K562 (cell line): ENCODE measurements at regions not wholly inside any gene's neighbourhood (a gene's known extent, or its start where the extent isn't known, plus 50 kb on each side); places are given as distances from the start of the nearest gene placed in this dataset.

ENCODE experiments used
- ATAC-seq: fragments of 200-7000 bp; cut with Tn5 transposase; 3 replicates; pipeline ENCODE4 v1.9.1; 2020; ENCODE audit warnings: moderate library complexity
- BruUV-seq: library from RNA; stranded (reverse); fragments of 400-500 nt; replicated peaks from 2 replicates; lab custom pipeline; 2021; lab: Mats Ljungman, UMichigan
- CTCF ChIA-PET: fragments of 300-600 bp; formaldehyde crosslinking; extraction: SDS; loops from one replicate; lab custom pipeline; 2021; ENCODE audit warnings: low intra/inter-chr PET ratio; lab: Yijun Ruan, JAX
- POLR2A ChIA-PET: fragments of 300-600, 350-650 bp; sonication (Branson Sonifier 250); formaldehyde crosslinking; extraction: SDS; loops from one replicate; lab custom pipeline; 2021; ENCODE audit warnings: antibody characterized with exemption, inconsistent platforms; lab: Yijun Ruan, JAX
- DNase-seq, 4 experiments: peaks; one replicate each; pipeline versions ENCODE4 v3.0.0 to v3.0.0-alpha.2; 2011 to 2018; ENCODE audit warnings: low spot score in 3 of 4, mixed read lengths in 3 of 4; ENCODE audit errors: extremely low read depth in 1 of 4
- FAIRE-seq: peaks from 2 replicates; lab custom pipeline; 2011; peaks lifted over from hg19 to GRCh38; lab: Jason Lieb, UNC
- H2AFZ ChIP-seq: 2 replicates; pipeline ENCODE4 v1.6.0; 2011; ENCODE audit warnings: low read depth, low read length, control low read depth, inconsistent platforms
- H3K27ac ChIP-seq: fragments of 200-600 bp; 3 replicates; pipeline ENCODE4 v1.8.0; 2011; ENCODE audit warnings: low read depth, mild to moderate bottlenecking, control low read depth, inconsistent platforms, low read length, moderate library complexity, mixed read lengths; ENCODE audit errors: extremely low read depth
- H3K27me3 ChIP-seq, 2 experiments: fragments of 300-600 bp in 1 of 2; 2 replicates in 1 of 2; 3 replicates in 1 of 2; pipeline versions ENCODE4 v1.6.0 to v1.8.0; 2011; ENCODE audit warnings: inconsistent platforms in 2 of 2, low read length in 2 of 2, mild to moderate bottlenecking in 1 of 2, mixed read lengths in 1 of 2, moderate library complexity in 1 of 2; ENCODE audit not compliant: control insufficient read depth in 2 of 2, insufficient read depth in 2 of 2
- H3K36me3 ChIP-seq: fragments of 300-600 bp; 3 replicates; pipeline ENCODE4 v1.8.0; 2011; ENCODE audit warnings: mild to moderate bottlenecking, low read length, inconsistent platforms; ENCODE audit not compliant: control insufficient read depth, insufficient read depth
- H3K4me1 ChIP-seq, 2 experiments: fragments of 200-600 bp in 1 of 2; replicated peaks in 1 of 2; 2 replicates in 1 of 2; 3 replicates in 1 of 2; pipeline versions ENCODE4 v1.5.1 to v1.8.0; 2011; ENCODE audit warnings: inconsistent platforms in 2 of 2, low read length in 2 of 2, mild to moderate bottlenecking in 1 of 2, mixed read lengths in 1 of 2, moderate library complexity in 1 of 2; ENCODE audit not compliant: control insufficient read depth in 2 of 2, insufficient read depth in 2 of 2
- H3K4me2 ChIP-seq: 2 replicates; pipeline ENCODE4 v1.6.1; 2011; ENCODE audit warnings: low read length, control low read depth, inconsistent platforms, mixed read lengths; ENCODE audit not compliant: insufficient read depth
- H3K4me3 ChIP-seq: fragments of 200-600 bp; sonication (generic), shearing (Covaris generic); 2 replicates; pipeline ENCODE4 v1.5.1; 2016; ENCODE audit warnings: control low read depth, inconsistent platforms
- H3K79me2 ChIP-seq: fragments of 200-600 bp; 3 replicates; pipeline ENCODE4 v1.8.0; 2011; ENCODE audit warnings: low read length, inconsistent platforms; ENCODE audit not compliant: control insufficient read depth, insufficient read depth
- H3K9ac ChIP-seq, 2 experiments: 2 replicates each; pipeline versions ENCODE4 v1.6.0 to v1.6.1; 2011; ENCODE audit warnings: low read depth in 2 of 2, low read length in 2 of 2, control low read depth in 1 of 2, inconsistent platforms in 1 of 2, mild to moderate bottlenecking in 1 of 2, mixed read lengths in 1 of 2; ENCODE audit not compliant: insufficient read depth in 1 of 2
- H3K9me1 ChIP-seq: one replicate; pipeline ENCODE4 v1.6.0; 2011; ENCODE audit warnings: inconsistent platforms, mild to moderate bottlenecking, low read length, moderate library complexity; ENCODE audit not compliant: control insufficient read depth, insufficient read depth
- H3K9me3 ChIP-seq: replicated peaks from 2 replicates; pipeline ENCODE4 v1.5.1; 2011; ENCODE audit warnings: low read depth, low read length, inconsistent platforms; ENCODE audit not compliant: control insufficient read depth, insufficient read depth
- H4K20me1 ChIP-seq: replicated peaks from 2 replicates; pipeline ENCODE4 v1.6.1; 2011; ENCODE audit warnings: low read length, inconsistent platforms, mixed read lengths; ENCODE audit not compliant: control insufficient read depth, insufficient read depth
- CEBPB ChIP-seq: fragments of 450-650 bp; IDR thresholded peaks from 2 replicates; pipeline ENCODE4 v1.6.1; 2016; ENCODE audit warnings: missing genetic modification characterization, missing compliant biosample characterization
- ESRRA ChIP-seq: fragments of 450-650 bp; IDR thresholded peaks from 2 replicates; pipeline ENCODE4 v1.6.1; 2014; ENCODE audit warnings: low read depth, mild to moderate bottlenecking, moderate library complexity, borderline replicate concordance
- MAZ ChIP-seq, 2 experiments: fragments of 450-650 bp in 1 of 2; sonication (generic) in 1 of 2; formaldehyde crosslinking; IDR thresholded peaks in 1 of 2; conservative IDR thresholded peaks in 1 of 2; 2 replicates each; pipeline versions ENCODE4 v1.4.0 to v1.5.0; 2020; ENCODE audit warnings: mild to moderate bottlenecking in 1 of 2, missing genetic modification reagents in 1 of 2
- MECOM ChIP-seq: fragments of 250-450 bp; sonication (Bioruptor Pico); IDR thresholded peaks from 2 replicates; pipeline ENCODE4 v1.8.0; 2022; ENCODE audit warnings: inconsistent platforms
- OTX1 ChIP-seq: fragments of 450-650 bp; formaldehyde crosslinking; IDR thresholded peaks from 2 replicates; pipeline ENCODE4 v1.4.0; 2022; ENCODE audit warnings: mild to moderate bottlenecking
- PTTG1 ChIP-seq: fragments of 450-650 bp; IDR thresholded peaks from 2 replicates; pipeline ENCODE4 v1.6.1; 2016; ENCODE audit warnings: low read depth, mild to moderate bottlenecking, missing genetic modification characterization, missing compliant biosample characterization
- SRSF3 ChIP-seq: fragments of 200-400 bp; formaldehyde crosslinking; IDR thresholded peaks from 2 replicates; pipeline ENCODE4 v1.6.1; 2016; ENCODE audit warnings: mild to moderate bottlenecking, low read length, moderate library complexity; ENCODE audit not compliant: insufficient read depth
- WGBS: fragments of 100-300 bp; shearing (Covaris generic); methylation state at CpG from one replicate; pipeline ENCODE4 v1.1.6; 2016; ENCODE audit warnings: low coverage, mixed read lengths; ENCODE audit not compliant: insufficient coverage; ENCODE audit errors: missing lambda C conversion rate; 5-methylcytosine and 5-hydroxymethylcytosine counted together
- in situ Hi-C: fragments of 300-500 bp; cut with MboI; formaldehyde crosslinking; loops from 4 replicates; pipeline ENCODE4 v1.15.0; 2018; ENCODE audit warnings: inconsistent platforms, mixed read lengths
- intact Hi-C: fragments of 100-400 bp; cut with micrococcal nuclease; formaldehyde crosslinking; loops from 2 replicates; pipeline ENCODE4 v1.14.2; 2022
- TF ChIP-seq, protein P1 (sequence below): sonication (generic); IDR thresholded peaks from 2 replicates; pipeline ENCODE4 v1.6.1; 2016
- TF ChIP-seq, protein P2 (sequence below): fragments of 450-650 bp; IDR thresholded peaks from 2 replicates; pipeline ENCODE4 v1.6.1; 2017; ENCODE audit warnings: antibody characterized with exemption, mild to moderate bottlenecking
- TF ChIP-seq, protein P3 (sequence below): fragments of 450-650 bp; formaldehyde crosslinking; IDR thresholded peaks from 2 replicates; pipeline ENCODE4 v1.4.0; 2020; ENCODE audit warnings: mild to moderate bottlenecking

DNA sequence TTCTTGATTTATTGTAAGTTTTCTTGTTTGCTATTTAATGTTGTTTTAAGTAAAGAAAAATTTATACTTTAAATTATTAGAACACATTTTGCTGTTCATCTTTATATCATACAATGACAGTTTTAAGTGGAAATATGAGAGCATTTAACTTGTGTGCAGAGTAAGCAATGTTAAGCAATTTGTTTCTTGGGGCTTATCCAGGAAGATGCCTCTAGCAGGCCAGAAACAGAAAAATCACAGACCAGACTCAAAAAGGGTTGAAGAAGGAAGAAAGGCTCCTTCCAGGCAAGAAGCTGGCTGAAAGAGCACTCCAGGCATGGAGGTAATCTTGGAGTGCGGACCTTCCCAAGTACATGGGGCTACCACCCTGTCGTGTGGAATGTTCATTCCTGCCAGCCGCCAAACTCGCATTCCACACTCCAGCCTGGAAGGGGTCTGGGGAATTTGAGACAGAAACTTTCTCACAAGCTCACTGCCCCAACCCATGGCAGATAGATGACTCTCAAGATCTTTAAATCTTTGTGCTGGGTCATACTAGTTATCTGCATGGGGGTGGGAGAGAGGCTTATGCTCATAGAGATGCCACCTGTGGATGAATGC, 1521.3 kb upstream of the AGA start:
- H2AFZ ChIP-seq, result no peak overlapping the region
- ChIA-PET POLR2A (no interaction called here), CTCF (no interaction called here)
- ATAC-seq (no peak), DNase-seq (no peak), FAIRE-seq (no peak)
- H3K4me3 ChIP-seq, result no peak overlapping the region
- no peak overlapping the region for H3K9ac ChIP-seq
- no peaks in the 10 kb centered on the region for H3K36me3 ChIP-seq
- no peaks in the 10 kb centered on the region for H4K20me1 ChIP-seq
- BruUV-seq, result no TSS peak
- H3K9me3 ChIP-seq, result no peaks in the 10 kb centered on the region
- in situ Hi-C loops (no loop called here), intact Hi-C loops (no loop called here)
- no peaks in the 10 kb centered on the region for H3K79me2 ChIP-seq
- 0% methylated on average over 4 of the region's 4 CpGs for WGBS
- no peak overlapping the region for H3K4me2 ChIP-seq
- no peak for TF ChIP-seq MECOM (CRISPR knock-in tag)
- no peak for TF ChIP-seq SRSF3
- TF ChIP-seq, protein P1, sequence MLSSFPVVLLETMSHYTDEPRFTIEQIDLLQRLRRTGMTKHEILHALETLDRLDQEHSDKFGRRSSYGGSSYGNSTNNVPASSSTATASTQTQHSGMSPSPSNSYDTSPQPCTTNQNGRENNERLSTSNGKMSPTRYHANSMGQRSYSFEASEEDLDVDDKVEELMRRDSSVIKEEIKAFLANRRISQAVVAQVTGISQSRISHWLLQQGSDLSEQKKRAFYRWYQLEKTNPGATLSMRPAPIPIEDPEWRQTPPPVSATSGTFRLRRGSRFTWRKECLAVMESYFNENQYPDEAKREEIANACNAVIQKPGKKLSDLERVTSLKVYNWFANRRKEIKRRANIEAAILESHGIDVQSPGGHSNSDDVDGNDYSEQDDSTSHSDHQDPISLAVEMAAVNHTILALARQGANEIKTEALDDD, result no peak
- no peaks in the 10 kb centered on the region for H3K27me3 ChIP-seq
- no peaks in the 10 kb centered on the region for H3K4me1 ChIP-seq
- H3K9me1 ChIP-seq, result no peaks in the 10 kb centered on the region
- no peak overlapping the region for H3K27ac ChIP-seq

DNA sequence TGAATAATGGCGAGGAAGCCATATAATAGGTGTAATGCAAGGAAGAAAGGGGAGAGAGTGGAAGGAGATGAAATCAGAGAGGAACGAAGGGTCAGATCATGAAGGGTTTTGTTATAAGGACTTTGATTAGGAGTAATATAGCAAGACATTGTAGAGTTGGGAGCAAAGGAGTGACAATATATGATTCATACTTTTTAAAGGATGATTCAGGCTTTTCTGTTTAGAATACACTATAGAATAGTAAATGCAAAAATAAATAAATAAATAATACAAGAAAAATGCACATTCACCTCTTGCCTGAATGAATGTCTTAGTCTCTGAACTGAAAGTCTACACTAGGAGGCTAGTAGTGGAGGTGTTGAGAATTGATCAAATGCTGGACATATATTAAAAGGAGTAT, 1524.4 kb upstream of the AGA start:
- BruUV-seq, result no TSS peak
- no peak overlapping the region for H3K27ac ChIP-seq
- H3K9me1 ChIP-seq, result no peaks in the 10 kb centered on the region
- in situ Hi-C loops, result no loop called here
- H3K4me3 ChIP-seq, result no peak overlapping the region
- no peaks in the 10 kb centered on the region for H3K36me3 ChIP-seq
- no peak for DNase-seq
- no peak for ATAC-seq
- H2AFZ ChIP-seq, result no peak overlapping the region
- H3K79me2 ChIP-seq, result no peaks in the 10 kb centered on the region
- WGBS, result 0% methylated on average over 1 of the region's 2 CpGs
- no peak overlapping the region for H3K4me2 ChIP-seq
- no peaks in the 10 kb centered on the region for H4K20me1 ChIP-seq
- H3K9ac ChIP-seq, result no peak overlapping the region
- no peaks in the 10 kb centered on the region for H3K4me1 ChIP-seq
- no peaks in the 10 kb centered on the region for H3K27me3 ChIP-seq
- FAIRE-seq, result no peak
- POLR2A ChIA-PET, result no interaction called here
- intact Hi-C loops, result no loop called here
- no peaks in the 10 kb centered on the region for H3K9me3 ChIP-seq
- CTCF ChIA-PET, result no interaction called here
- TF ChIP-seq PTTG1, result no peak
- no peak for TF ChIP-seq ESRRA
- no peak for TF ChIP-seq MAZ (CRISPR knock-in tag; conservative IDR thresholded peaks at IDR 0.05 in 1 of 2, IDR thresholded peaks at IDR 0.05 in 1 of 2)
- TF ChIP-seq, protein P2, sequence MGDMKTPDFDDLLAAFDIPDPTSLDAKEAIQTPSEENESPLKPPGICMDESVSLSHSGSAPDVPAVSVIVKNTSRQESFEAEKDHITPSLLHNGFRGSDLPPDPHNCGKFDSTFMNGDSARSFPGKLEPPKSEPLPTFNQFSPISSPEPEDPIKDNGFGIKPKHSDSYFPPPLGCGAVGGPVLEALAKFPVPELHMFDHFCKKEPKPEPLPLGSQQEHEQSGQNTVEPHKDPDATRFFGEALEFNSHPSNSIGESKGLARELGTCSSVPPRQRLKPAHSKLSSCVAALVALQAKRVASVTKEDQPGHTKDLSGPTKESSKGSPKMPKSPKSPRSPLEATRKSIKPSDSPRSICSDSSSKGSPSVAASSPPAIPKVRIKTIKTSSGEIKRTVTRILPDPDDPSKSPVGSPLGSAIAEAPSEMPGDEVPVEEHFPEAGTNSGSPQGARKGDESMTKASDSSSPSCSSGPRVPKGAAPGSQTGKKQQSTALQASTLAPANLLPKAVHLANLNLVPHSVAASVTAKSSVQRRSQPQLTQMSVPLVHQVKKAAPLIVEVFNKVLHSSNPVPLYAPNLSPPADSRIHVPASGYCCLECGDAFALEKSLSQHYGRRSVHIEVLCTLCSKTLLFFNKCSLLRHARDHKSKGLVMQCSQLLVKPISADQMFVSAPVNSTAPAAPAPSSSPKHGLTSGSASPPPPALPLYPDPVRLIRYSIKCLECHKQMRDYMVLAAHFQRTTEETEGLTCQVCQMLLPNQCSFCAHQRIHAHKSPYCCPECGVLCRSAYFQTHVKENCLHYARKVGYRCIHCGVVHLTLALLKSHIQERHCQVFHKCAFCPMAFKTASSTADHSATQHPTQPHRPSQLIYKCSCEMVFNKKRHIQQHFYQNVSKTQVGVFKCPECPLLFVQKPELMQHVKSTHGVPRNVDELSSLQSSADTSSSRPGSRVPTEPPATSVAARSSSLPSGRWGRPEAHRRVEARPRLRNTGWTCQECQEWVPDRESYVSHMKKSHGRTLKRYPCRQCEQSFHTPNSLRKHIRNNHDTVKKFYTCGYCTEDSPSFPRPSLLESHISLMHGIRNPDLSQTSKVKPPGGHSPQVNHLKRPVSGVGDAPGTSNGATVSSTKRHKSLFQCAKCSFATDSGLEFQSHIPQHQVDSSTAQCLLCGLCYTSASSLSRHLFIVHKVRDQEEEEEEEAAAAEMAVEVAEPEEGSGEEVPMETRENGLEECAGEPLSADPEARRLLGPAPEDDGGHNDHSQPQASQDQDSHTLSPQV, result no peak
- TF ChIP-seq OTX1 (CRISPR knock-in tag), result no peak
- no peak for TF ChIP-seq CEBPB (tag)
- TF ChIP-seq, protein P3, sequence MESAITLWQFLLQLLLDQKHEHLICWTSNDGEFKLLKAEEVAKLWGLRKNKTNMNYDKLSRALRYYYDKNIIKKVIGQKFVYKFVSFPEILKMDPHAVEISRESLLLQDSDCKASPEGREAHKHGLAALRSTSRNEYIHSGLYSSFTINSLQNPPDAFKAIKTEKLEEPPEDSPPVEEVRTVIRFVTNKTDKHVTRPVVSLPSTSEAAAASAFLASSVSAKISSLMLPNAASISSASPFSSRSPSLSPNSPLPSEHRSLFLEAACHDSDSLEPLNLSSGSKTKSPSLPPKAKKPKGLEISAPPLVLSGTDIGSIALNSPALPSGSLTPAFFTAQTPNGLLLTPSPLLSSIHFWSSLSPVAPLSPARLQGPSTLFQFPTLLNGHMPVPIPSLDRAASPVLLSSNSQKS (CRISPR knock-in tag), result no peak
